OCI-LY7 (cell line): ENCODE measurements at regions not wholly inside any gene's neighbourhood (a gene's known extent, or its start where the extent isn't known, plus 50 kb on each side); places are given as distances from the start of the nearest gene placed in this dataset.

Source experiments
- BruUV-seq: library from RNA; stranded (reverse); fragments of 400-500 nt; replicated peaks from 2 replicates; lab custom pipeline; 2021; lab: Mats Ljungman, UMichigan
- CTCF ChIA-PET: fragments of 300-600 bp; sonication (Branson Sonifier 250); formaldehyde crosslinking; loops from one replicate; lab custom pipeline; 2022; ENCODE audit warnings: antibody characterized with exemption; ENCODE audit not compliant: unreplicated experiment; lab: Charles Lee
- POLR2A ChIA-PET: fragments of 300-600 bp; sonication (Branson Sonifier 250); formaldehyde crosslinking; loops from one replicate; lab custom pipeline; 2022; ENCODE audit warnings: antibody characterized with exemption; lab: Charles Lee
- DNase-seq: peaks from one replicate; pipeline ENCODE4 v3.0.0-alpha.2; 2015; ENCODE audit warnings: low spot score
- H2AFZ ChIP-seq: fragments of 200-600 bp; sonication (generic), shearing (Covaris generic); 2 replicates; pipeline ENCODE4 v1.6.1; 2014; ENCODE audit warnings: mild to moderate bottlenecking, antibody characterized with exemption, low read length, moderate library complexity
- H3K27ac ChIP-seq: fragments of 200-600 bp; sonication (generic); 2 replicates; pipeline ENCODE4 v1.5.1; 2014; ENCODE audit warnings: mixed run types, low read depth, mild to moderate bottlenecking, moderate library complexity, low read length, inconsistent platforms; ENCODE audit not compliant: poor library complexity, severe bottlenecking
- H3K36me3 ChIP-seq: fragments of 200-600 bp; sonication (generic); 2 replicates; pipeline ENCODE4 v1.6.1; 2014; ENCODE audit warnings: mild to moderate bottlenecking, antibody characterized with exemption, low read length, moderate library complexity, mixed read lengths; ENCODE audit not compliant: insufficient read depth
- H3K4me1 ChIP-seq: fragments of 200-600 bp; sonication (generic); 2 replicates; pipeline ENCODE4 v1.5.1; 2014; ENCODE audit warnings: mild to moderate bottlenecking, low read length; ENCODE audit not compliant: insufficient read depth, poor library complexity, severe bottlenecking
- H3K4me2 ChIP-seq: fragments of 200-600 bp; sonication (generic); 2 replicates; pipeline ENCODE4 v1.6.1; 2014; ENCODE audit warnings: mild to moderate bottlenecking, low read length
- H3K4me3 ChIP-seq: fragments of 200-600 bp; sonication (generic); 2 replicates; pipeline ENCODE4 v1.5.1; 2014; ENCODE audit warnings: mild to moderate bottlenecking, low read depth, low read length; ENCODE audit not compliant: poor library complexity, severe bottlenecking
- H3K79me2 ChIP-seq: fragments of 200-600 bp; sonication (generic); 2 replicates; pipeline ENCODE4 v1.6.1; 2016; ENCODE audit warnings: low read depth, mild to moderate bottlenecking, low read length, moderate library complexity, mixed read lengths; ENCODE audit not compliant: insufficient read depth
- H3K9me2 ChIP-seq: fragments of 200-600 bp; sonication (generic); 2 replicates; pipeline ENCODE4 v1.6.1; 2016; ENCODE audit warnings: mild to moderate bottlenecking, low read length, mixed read lengths; ENCODE audit not compliant: insufficient read depth
- H3K9me3 ChIP-seq: fragments of 200-600 bp; sonication (generic); 2 replicates; pipeline ENCODE4 v1.6.1; 2014; ENCODE audit warnings: mild to moderate bottlenecking, mixed run types, low read length, mixed read lengths
- H4K20me1 ChIP-seq: fragments of 200-600 bp; sonication (generic); 2 replicates; pipeline ENCODE4 v1.6.1; 2014; ENCODE audit warnings: mild to moderate bottlenecking, antibody characterized with exemption, low read length, moderate library complexity, mixed read lengths; ENCODE audit not compliant: insufficient read depth
- EZH2phosphoT487 ChIP-seq: fragments of 200-600 bp; sonication (generic); IDR thresholded peaks from 2 replicates; pipeline ENCODE4 v1.6.1; 2018; ENCODE audit warnings: low read depth, borderline replicate concordance, mild to moderate bottlenecking, mixed run types, antibody characterized with exemption, low read length, moderate library complexity, mixed read lengths
- intact Hi-C: fragments of 100-400 bp; cut with micrococcal nuclease; formaldehyde crosslinking; loops from one replicate; pipeline ENCODE4 v1.10.0; 2022; ENCODE audit not compliant: unreplicated experiment
- TF ChIP-seq, protein P1 (sequence below): fragments of 200-600 bp; sonication (generic); conservative IDR thresholded peaks from 2 replicates; pipeline ENCODE4 v1.5.1; 2014; ENCODE audit warnings: mild to moderate bottlenecking, antibody characterized with exemption, low read length, moderate library complexity, mixed read lengths

DNA sequence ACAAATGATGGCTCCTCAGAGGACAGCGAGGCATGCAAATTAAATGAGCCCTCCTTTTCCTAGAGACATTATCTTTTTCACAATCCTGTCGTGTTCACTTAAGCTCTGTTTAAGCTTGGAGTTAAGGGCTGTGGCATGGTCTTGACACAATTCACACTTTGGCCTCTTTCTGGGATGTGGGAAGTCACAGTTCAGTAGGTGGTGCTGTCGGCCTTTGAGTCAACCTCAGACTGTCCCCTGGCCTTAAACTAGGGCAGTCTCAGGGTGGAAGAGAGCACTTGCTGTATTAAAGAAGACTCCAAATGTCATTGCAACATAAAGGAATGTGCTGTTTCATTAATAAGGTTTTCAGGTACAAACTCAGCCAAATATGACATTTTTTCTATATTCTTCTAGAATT lies 351.0 kb downstream of the MCTP2 start:
- Histone ChIP-seq H3K4me3 (no peak overlapping the region), H3K27ac (no peak overlapping the region), H3K9me3 (no peaks in the 10 kb centered on the region), H3K4me1 (no peaks in the 10 kb centered on the region), H3K36me3 (no peaks in the 10 kb centered on the region), H3K79me2 (no peaks in the 10 kb centered on the region), H2AFZ (no peak overlapping the region), H4K20me1 (no peaks in the 10 kb centered on the region), H3K9me2 (no peaks in the 10 kb centered on the region), H3K4me2 (no peak overlapping the region)
- TF ChIP-seq, protein P1, sequence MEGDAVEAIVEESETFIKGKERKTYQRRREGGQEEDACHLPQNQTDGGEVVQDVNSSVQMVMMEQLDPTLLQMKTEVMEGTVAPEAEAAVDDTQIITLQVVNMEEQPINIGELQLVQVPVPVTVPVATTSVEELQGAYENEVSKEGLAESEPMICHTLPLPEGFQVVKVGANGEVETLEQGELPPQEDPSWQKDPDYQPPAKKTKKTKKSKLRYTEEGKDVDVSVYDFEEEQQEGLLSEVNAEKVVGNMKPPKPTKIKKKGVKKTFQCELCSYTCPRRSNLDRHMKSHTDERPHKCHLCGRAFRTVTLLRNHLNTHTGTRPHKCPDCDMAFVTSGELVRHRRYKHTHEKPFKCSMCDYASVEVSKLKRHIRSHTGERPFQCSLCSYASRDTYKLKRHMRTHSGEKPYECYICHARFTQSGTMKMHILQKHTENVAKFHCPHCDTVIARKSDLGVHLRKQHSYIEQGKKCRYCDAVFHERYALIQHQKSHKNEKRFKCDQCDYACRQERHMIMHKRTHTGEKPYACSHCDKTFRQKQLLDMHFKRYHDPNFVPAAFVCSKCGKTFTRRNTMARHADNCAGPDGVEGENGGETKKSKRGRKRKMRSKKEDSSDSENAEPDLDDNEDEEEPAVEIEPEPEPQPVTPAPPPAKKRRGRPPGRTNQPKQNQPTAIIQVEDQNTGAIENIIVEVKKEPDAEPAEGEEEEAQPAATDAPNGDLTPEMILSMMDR: peak; percentile 72
- TF ChIP-seq EZH2phosphoT487: no peak
- CTCF ChIA-PET: interaction anchor here (0.9 kb wide), 1 partner anchor 12 kb away, joined by 4 read pairs; no protein-coding TSS in a partner anchor
- DNase-seq: peak; percentile 41
- POLR2A ChIA-PET: interaction anchor here (0.7 kb wide), 1 partner anchor 452 kb away, joined by 3 read pairs; no protein-coding TSS in a partner anchor
- no TSS peak for BruUV-seq
- intact Hi-C loops: loop anchor here (5.0 kb wide), 1 partner anchor 710 kb away; no protein-coding TSS in a partner anchor

DNA sequence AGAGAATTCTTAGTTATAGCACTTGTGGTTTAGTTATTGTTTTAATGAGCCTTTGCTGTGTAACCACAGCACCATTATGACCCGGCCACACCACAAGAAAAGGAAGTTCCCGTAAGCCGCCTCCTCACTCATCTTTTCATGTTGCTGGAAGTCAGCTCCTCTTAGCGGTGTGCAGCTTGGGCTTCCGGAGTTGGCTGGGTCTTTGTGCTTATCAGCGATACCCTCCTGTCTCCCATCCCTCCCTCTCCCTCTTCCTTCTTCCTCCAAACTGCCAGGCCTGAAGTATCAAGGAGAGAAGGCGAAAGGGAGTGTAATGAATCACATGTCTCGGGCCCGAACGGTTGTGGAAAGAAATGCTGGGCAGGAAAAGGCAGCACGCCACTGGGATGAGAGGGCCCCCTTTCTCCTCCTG lies 353.5 kb downstream of the MCTP2 start:
- CTCF ChIA-PET: no interaction called here
- no peak overlapping the region for H2AFZ ChIP-seq

DNA sequence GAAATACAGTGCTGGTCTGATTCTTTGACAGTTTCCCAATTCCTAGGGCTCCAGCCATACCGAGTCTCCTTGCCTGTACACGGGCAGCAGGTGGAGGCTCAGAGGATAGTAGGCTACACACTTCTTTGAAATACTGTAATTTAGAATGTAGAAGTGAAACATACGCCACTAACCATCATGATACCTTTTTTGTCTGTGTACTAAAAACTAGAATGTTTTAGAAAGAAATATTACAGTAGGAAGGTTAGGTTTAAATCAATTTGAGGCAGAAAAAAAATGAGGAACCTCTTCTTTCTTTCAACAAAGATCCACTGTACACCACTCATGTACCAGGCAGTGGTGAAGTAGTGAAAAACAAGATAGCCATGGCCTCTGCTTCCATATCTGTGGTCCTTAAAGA lies 354.7 kb downstream of the MCTP2 start:
- TF ChIP-seq, protein P1: no peak
- TF ChIP-seq EZH2phosphoT487: no peak
- ChIA-PET POLR2A (no interaction called here), CTCF (no interaction called here)
- Histone ChIP-seq H2AFZ (no peak overlapping the region), H3K4me1 (no peaks in the 10 kb centered on the region), H3K27ac (no peak overlapping the region), H3K9me2 (no peaks in the 10 kb centered on the region), H3K4me2 (no peak overlapping the region), H3K4me3 (no peak overlapping the region), H3K36me3 (no peaks in the 10 kb centered on the region), H4K20me1 (no peaks in the 10 kb centered on the region), H3K79me2 (no peaks in the 10 kb centered on the region), H3K9me3 (no peaks in the 10 kb centered on the region)
- intact Hi-C loops: no loop called here
- DNase-seq: no peak
- no TSS peak for BruUV-seq

More for the DNA sequence above, 353.5 kb downstream of the MCTP2 start:
- intact Hi-C loops: loop anchor here (5.0 kb wide), 1 partner anchor 707 kb away; no protein-coding TSS in a partner anchor
- no peaks in the 10 kb centered on the region for H3K79me2 ChIP-seq
- POLR2A ChIA-PET: no interaction called here
- no TSS peak for BruUV-seq
- TF ChIP-seq, protein P1: no peak
- TF ChIP-seq EZH2phosphoT487: no peak
- H3K4me3 ChIP-seq: no peak overlapping the region
- peak; percentile 15 for DNase-seq
- H3K4me1 ChIP-seq: no peaks in the 10 kb centered on the region
- no peak overlapping the region for H3K4me2 ChIP-seq
- no peaks in the 10 kb centered on the region for H3K36me3 ChIP-seq
- no peaks in the 10 kb centered on the region for H4K20me1 ChIP-seq
- H3K9me2 ChIP-seq: no peaks in the 10 kb centered on the region
- no peak overlapping the region for H3K27ac ChIP-seq
- H3K9me3 ChIP-seq: no peaks in the 10 kb centered on the region
